IMR-90 (cell line): ENCODE measurements at regions not wholly inside any gene's neighbourhood (a gene's known extent, or its start where the extent isn't known, plus 50 kb on each side); places are given as distances from the start of the nearest gene placed in this dataset.

Experiments
- ATAC-seq: fragments of 200-7000 bp; cut with Tn5 transposase; 2 replicates; pipeline ENCODE4 v1.9.1; 2020; ENCODE audit warnings: low read depth, mild to moderate bottlenecking, moderate library complexity
- BruUV-seq: library from RNA; stranded (reverse); fragments of 400-500 nt; replicated peaks from 2 replicates; lab custom pipeline; 2021; lab: Mats Ljungman, UMichigan
- CTCF ChIA-PET: fragments of 300-600 bp; formaldehyde crosslinking; extraction: SDS; loops from one replicate; lab custom pipeline; 2021; ENCODE audit warnings: antibody characterized with exemption; lab: Yijun Ruan, JAX
- POLR2A ChIA-PET: fragments of 300-600 bp; sonication (Branson Sonifier 250); formaldehyde crosslinking; loops from one replicate; lab custom pipeline; 2022; ENCODE audit warnings: antibody characterized with exemption; ENCODE audit not compliant: unreplicated experiment; lab: Charles Lee
- DNase-seq: peaks from one replicate; pipeline ENCODE4 v3.0.0; 2013
- H2AFZ ChIP-seq: replicated peaks from 2 replicates; pipeline ENCODE3; 2013; ENCODE audit warnings: low read length, mild to moderate bottlenecking; ENCODE audit not compliant: poor library complexity
- H2AK5ac ChIP-seq: 2 replicates; pipeline ENCODE4 v1.6.1; 2013; ENCODE audit warnings: low read depth, low read length, inconsistent platforms
- H2AK9ac ChIP-seq: replicated peaks from 2 replicates; pipeline ENCODE3; 2013; ENCODE audit warnings: mild to moderate bottlenecking, low read depth, low read length, moderate library complexity; ENCODE audit not compliant: poor library complexity
- H2BK120ac ChIP-seq: 2 replicates; pipeline ENCODE4 v1.6.1; 2013; ENCODE audit warnings: low read depth, low read length, inconsistent platforms
- H2BK15ac ChIP-seq: 3 replicates; pipeline ENCODE4 v1.6.1; 2013; ENCODE audit warnings: low read depth, low read length, inconsistent platforms
- H2BK20ac ChIP-seq: 2 replicates; pipeline ENCODE4 v1.6.1; 2013; ENCODE audit warnings: low read depth, mild to moderate bottlenecking, inconsistent platforms, low read length, moderate library complexity
- H2BK5ac ChIP-seq: 2 replicates; pipeline ENCODE4 v1.6.1; 2013; ENCODE audit warnings: mild to moderate bottlenecking, low read depth, low read length, inconsistent platforms; ENCODE audit not compliant: poor library complexity, severe bottlenecking
- H3K14ac ChIP-seq: replicated peaks from 2 replicates; pipeline ENCODE4 v1.6.1; 2013; ENCODE audit warnings: low read depth, low read length, inconsistent platforms
- H3K18ac ChIP-seq: 2 replicates; pipeline ENCODE4 v1.6.1; 2013; ENCODE audit warnings: low read depth, low read length, control low read depth
- H3K23ac ChIP-seq: 2 replicates; pipeline ENCODE4 v1.6.1; 2013; ENCODE audit warnings: low read depth, low read length, inconsistent platforms
- H3K27ac ChIP-seq: 2 replicates; pipeline ENCODE4 v1.5.1; 2013; ENCODE audit warnings: mild to moderate bottlenecking, control low read depth, low read length; ENCODE audit not compliant: insufficient read depth
- H3K27me3 ChIP-seq: 2 replicates; pipeline ENCODE4 v1.6.1; 2013; ENCODE audit warnings: low read length; ENCODE audit not compliant: control insufficient read depth, insufficient read depth
- H3K36me3 ChIP-seq: 2 replicates; pipeline ENCODE4 v1.6.1; 2013; ENCODE audit warnings: low read length, mixed read lengths; ENCODE audit not compliant: control insufficient read depth, insufficient read depth
- H3K4ac ChIP-seq: 2 replicates; pipeline ENCODE4 v1.6.1; 2013; ENCODE audit warnings: low read depth, low read length, inconsistent platforms
- H3K4me1 ChIP-seq: 2 replicates; pipeline ENCODE4 v1.6.1; 2013; ENCODE audit warnings: low read length, mixed read lengths; ENCODE audit not compliant: control insufficient read depth, insufficient read depth
- H3K4me2 ChIP-seq: 2 replicates; pipeline ENCODE4 v1.6.1; 2013; ENCODE audit warnings: low read depth, mild to moderate bottlenecking, control low read depth, low read length, moderate library complexity
- H3K4me3 ChIP-seq: 2 replicates; pipeline ENCODE4 v1.5.1; 2013; ENCODE audit warnings: low read depth, mild to moderate bottlenecking, control low read depth, low read length, moderate library complexity; ENCODE audit not compliant: insufficient read depth
- H3K56ac ChIP-seq: 2 replicates; pipeline ENCODE4 v1.6.1; 2013; ENCODE audit warnings: low read length, inconsistent platforms; ENCODE audit not compliant: insufficient read depth; ENCODE audit errors: extremely low read depth
- H3K79me1 ChIP-seq, 2 experiments: 2 replicates each; pipeline ENCODE4 v1.6.1; 2013; ENCODE audit warnings: low read length in 2 of 2, inconsistent platforms in 1 of 2, low read depth in 1 of 2
- H3K9ac ChIP-seq: 2 replicates; pipeline ENCODE4 v1.6.1; 2013; ENCODE audit warnings: low read depth, low read length, control low read depth
- H3K9me1 ChIP-seq: 2 replicates; pipeline ENCODE4 v1.6.1; 2013; ENCODE audit warnings: low read length, inconsistent platforms; ENCODE audit not compliant: insufficient read depth
- H3K9me3 ChIP-seq: 2 replicates; pipeline ENCODE4 v1.6.1; 2013; ENCODE audit warnings: low read length; ENCODE audit not compliant: control insufficient read depth, insufficient read depth
- H4K20me1 ChIP-seq: 2 replicates; pipeline ENCODE4 v1.6.1; 2013; ENCODE audit warnings: low read length, inconsistent platforms; ENCODE audit not compliant: insufficient read depth
- H4K5ac ChIP-seq: 2 replicates; pipeline ENCODE4 v1.6.1; 2013; ENCODE audit warnings: mild to moderate bottlenecking, low read depth, low read length, control low read depth
- H4K8ac ChIP-seq, 2 experiments: 2 replicates each; pipeline ENCODE4 v1.6.1; 2013; ENCODE audit warnings: low read depth in 2 of 2, low read length in 2 of 2, control low read depth in 1 of 2, inconsistent platforms in 1 of 2
- H4K91ac ChIP-seq: 2 replicates; pipeline ENCODE4 v1.6.1; 2013; ENCODE audit warnings: low read depth, low read length, inconsistent platforms; ENCODE audit not compliant: insufficient read depth
- BHLHE40 ChIP-seq: fragments of 150-350 bp; IDR thresholded peaks from 2 replicates; pipeline ENCODE4 v1.6.1; 2016; ENCODE audit warnings: mild to moderate bottlenecking, low read depth, low read length
- CEBPB ChIP-seq: IDR thresholded peaks from 2 replicates; pipeline ENCODE4 v1.6.1; 2012; ENCODE audit warnings: low read depth, low read length, improper control_type of control experiment
- CHD1 ChIP-seq: IDR thresholded peaks from 2 replicates; pipeline ENCODE4 v1.6.1; 2012; ENCODE audit warnings: low read depth, low read length, improper control_type of control experiment
- FOS ChIP-seq: fragments of 150-350 bp; IDR thresholded peaks from 2 replicates; pipeline ENCODE4 v1.6.1; 2016; ENCODE audit warnings: low read depth, low read length
- MAFK ChIP-seq: IDR thresholded peaks from 2 replicates; pipeline ENCODE4 v1.6.1; 2012; ENCODE audit warnings: low read depth, low read length, improper control_type of control experiment
- MAZ ChIP-seq: IDR thresholded peaks from 2 replicates; pipeline ENCODE4 v1.6.1; 2012; ENCODE audit warnings: low read depth, mild to moderate bottlenecking, low read length, improper control_type of control experiment, moderate library complexity, borderline replicate concordance
- MXI1 ChIP-seq: IDR thresholded peaks from 2 replicates; pipeline ENCODE4 v1.6.1; 2012; ENCODE audit warnings: low read depth, mild to moderate bottlenecking, low read length, moderate library complexity, borderline replicate concordance
- NFE2L2 ChIP-seq: fragments of 150-350 bp; IDR thresholded peaks from 2 replicates; pipeline ENCODE4 v1.6.1; 2016; ENCODE audit warnings: low read depth, mild to moderate bottlenecking, low read length
- POLR2A ChIP-seq: IDR thresholded peaks from 2 replicates; pipeline ENCODE4 v1.6.1; 2012; ENCODE audit warnings: mild to moderate bottlenecking, low read depth, low read length
- RAD21 ChIP-seq: IDR thresholded peaks from 2 replicates; pipeline ENCODE4 v1.6.1; 2012; ENCODE audit warnings: low read length, improper control_type of control experiment
- RFX5 ChIP-seq: IDR thresholded peaks from 2 replicates; pipeline ENCODE4 v1.8.0; 2012; ENCODE audit warnings: low read depth, mild to moderate bottlenecking, low read length, moderate library complexity
- SMC3 ChIP-seq: fragments of 150-350 bp; IDR thresholded peaks from 2 replicates; pipeline ENCODE4 v1.6.1; 2016; ENCODE audit warnings: low read depth, mild to moderate bottlenecking, antibody characterized with exemption, low read length, moderate library complexity
- WGBS, 2 experiments: methylation state at CpG; one replicate each; pipeline versions ENCODE4 v1.1.5 to v1.1.7; 2013; ENCODE audit warnings: missing lambda C conversion rate in 2 of 2; ENCODE audit not compliant: insufficient read length in 1 of 2; ENCODE audit errors: extremely low coverage in 2 of 2; 5-methylcytosine and 5-hydroxymethylcytosine counted together
- dilution Hi-C: fragments of 300-500 bp; cut with HindIII; formaldehyde crosslinking; loops from one replicate; pipeline ENCODE4 v1.14.3; 2018; ENCODE audit warnings: low sequenced_read_pairs; ENCODE audit not compliant: unreplicated experiment
- in situ Hi-C: fragments of 300-500 bp; cut with MboI; formaldehyde crosslinking; loops from 3 replicates; pipeline ENCODE4 v1.14.3; 2019; ENCODE audit warnings: low sequenced_read_pairs, inconsistent platforms, mixed read lengths
- intact Hi-C: fragments of 100-400 bp; cut with micrococcal nuclease; formaldehyde crosslinking; loops from 2 replicates; pipeline ENCODE4 v1.10.0; 2022
- TF ChIP-seq, protein P1 (sequence below): fragments of 150-350 bp; IDR thresholded peaks from 2 replicates; pipeline ENCODE4 v1.6.1; 2016; ENCODE audit warnings: low read depth, mild to moderate bottlenecking, low read length, moderate library complexity, borderline replicate concordance
- TF ChIP-seq, protein P2 (sequence below): conservative IDR thresholded peaks from 2 replicates; pipeline ENCODE4 v1.5.1; 2012; ENCODE audit warnings: mild to moderate bottlenecking, low read depth, low read length, improper control_type of control experiment
- TF ChIP-seq, protein P3 (sequence below): fragments of 150-350 bp; IDR thresholded peaks from 2 replicates; pipeline ENCODE4 v1.6.1; 2017; ENCODE audit warnings: mild to moderate bottlenecking, antibody characterized with exemption, low read length, low read depth

DNA sequence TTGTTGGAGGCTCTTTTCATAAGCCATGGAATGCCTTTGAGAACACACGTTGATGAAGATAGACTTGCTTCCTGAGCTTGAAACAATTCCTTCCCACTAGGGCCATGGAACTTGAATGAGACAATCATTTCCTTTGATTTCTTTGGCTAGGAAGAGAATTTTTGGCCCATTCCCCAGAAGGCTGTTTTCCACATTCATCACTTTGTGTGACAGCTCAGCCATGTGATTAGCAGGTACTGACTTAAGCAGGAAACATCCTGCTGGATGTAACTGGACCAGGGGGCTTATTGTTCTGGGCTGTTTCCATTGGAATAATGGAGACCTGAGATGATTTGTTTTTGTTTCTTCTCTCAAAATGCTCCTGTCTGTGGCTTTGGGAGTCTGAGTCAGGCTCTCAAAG is 469.8 kb upstream of the SEL1L start:
- H3K4me1 ChIP-seq: no peaks in the 10 kb centered on the region
- TF ChIP-seq, protein P1, sequence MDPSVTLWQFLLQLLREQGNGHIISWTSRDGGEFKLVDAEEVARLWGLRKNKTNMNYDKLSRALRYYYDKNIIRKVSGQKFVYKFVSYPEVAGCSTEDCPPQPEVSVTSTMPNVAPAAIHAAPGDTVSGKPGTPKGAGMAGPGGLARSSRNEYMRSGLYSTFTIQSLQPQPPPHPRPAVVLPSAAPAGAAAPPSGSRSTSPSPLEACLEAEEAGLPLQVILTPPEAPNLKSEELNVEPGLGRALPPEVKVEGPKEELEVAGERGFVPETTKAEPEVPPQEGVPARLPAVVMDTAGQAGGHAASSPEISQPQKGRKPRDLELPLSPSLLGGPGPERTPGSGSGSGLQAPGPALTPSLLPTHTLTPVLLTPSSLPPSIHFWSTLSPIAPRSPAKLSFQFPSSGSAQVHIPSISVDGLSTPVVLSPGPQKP: no peak
- TF ChIP-seq SMC3: no peak
- no peak for TF ChIP-seq CEBPB
- TF ChIP-seq, protein P2, sequence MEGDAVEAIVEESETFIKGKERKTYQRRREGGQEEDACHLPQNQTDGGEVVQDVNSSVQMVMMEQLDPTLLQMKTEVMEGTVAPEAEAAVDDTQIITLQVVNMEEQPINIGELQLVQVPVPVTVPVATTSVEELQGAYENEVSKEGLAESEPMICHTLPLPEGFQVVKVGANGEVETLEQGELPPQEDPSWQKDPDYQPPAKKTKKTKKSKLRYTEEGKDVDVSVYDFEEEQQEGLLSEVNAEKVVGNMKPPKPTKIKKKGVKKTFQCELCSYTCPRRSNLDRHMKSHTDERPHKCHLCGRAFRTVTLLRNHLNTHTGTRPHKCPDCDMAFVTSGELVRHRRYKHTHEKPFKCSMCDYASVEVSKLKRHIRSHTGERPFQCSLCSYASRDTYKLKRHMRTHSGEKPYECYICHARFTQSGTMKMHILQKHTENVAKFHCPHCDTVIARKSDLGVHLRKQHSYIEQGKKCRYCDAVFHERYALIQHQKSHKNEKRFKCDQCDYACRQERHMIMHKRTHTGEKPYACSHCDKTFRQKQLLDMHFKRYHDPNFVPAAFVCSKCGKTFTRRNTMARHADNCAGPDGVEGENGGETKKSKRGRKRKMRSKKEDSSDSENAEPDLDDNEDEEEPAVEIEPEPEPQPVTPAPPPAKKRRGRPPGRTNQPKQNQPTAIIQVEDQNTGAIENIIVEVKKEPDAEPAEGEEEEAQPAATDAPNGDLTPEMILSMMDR: no peak
- TF ChIP-seq FOS: no peak
- TF ChIP-seq MXI1: no peak
- TF ChIP-seq MAZ: no peak
- no peak for TF ChIP-seq BHLHE40
- no peak for TF ChIP-seq RFX5
- TF ChIP-seq RAD21: no peak
- TF ChIP-seq NFE2L2: no peak
- TF ChIP-seq, protein P3, sequence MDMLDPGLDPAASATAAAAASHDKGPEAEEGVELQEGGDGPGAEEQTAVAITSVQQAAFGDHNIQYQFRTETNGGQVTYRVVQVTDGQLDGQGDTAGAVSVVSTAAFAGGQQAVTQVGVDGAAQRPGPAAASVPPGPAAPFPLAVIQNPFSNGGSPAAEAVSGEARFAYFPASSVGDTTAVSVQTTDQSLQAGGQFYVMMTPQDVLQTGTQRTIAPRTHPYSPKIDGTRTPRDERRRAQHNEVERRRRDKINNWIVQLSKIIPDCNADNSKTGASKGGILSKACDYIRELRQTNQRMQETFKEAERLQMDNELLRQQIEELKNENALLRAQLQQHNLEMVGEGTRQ: no peak
- TF ChIP-seq POLR2A: no peak
- no peak for TF ChIP-seq CHD1
- no peak for TF ChIP-seq MAFK
- intact Hi-C loops: no loop called here
- dilution Hi-C loops: no loop called here
- H2AFZ ChIP-seq: no peak overlapping the region
- no peak overlapping the region for H3K23ac ChIP-seq
- no peak overlapping the region for H4K5ac ChIP-seq
- no peaks in the 10 kb centered on the region for H3K27me3 ChIP-seq
- no peak overlapping the region for H2BK20ac ChIP-seq
- H2BK120ac ChIP-seq: no peak overlapping the region
- H3K56ac ChIP-seq: no peak overlapping the region
- CTCF ChIA-PET: interaction anchor here (0.6 kb wide), 1 partner anchor 1313 kb away, joined by 3 read pairs; no protein-coding TSS in a partner anchor
- H3K18ac ChIP-seq: no peak overlapping the region
- no peak for DNase-seq
- no peak overlapping the region for H3K14ac ChIP-seq
- no peak overlapping the region for H4K91ac ChIP-seq
- H2AK5ac ChIP-seq: no peak overlapping the region
- H3K79me1 ChIP-seq: no peaks in the 10 kb centered on the region
- no TSS peak for BruUV-seq
- no peak for ATAC-seq
- no peak overlapping the region for H2AK9ac ChIP-seq
- no CpG with 5 or more reads among the region's 1 CpG for WGBS, 2 experiments
- H4K20me1 ChIP-seq: no peaks in the 10 kb centered on the region
- POLR2A ChIA-PET: no interaction called here
- H2BK15ac ChIP-seq: no peak overlapping the region
- no peak overlapping the region for H3K27ac ChIP-seq
- in situ Hi-C loops: no loop called here
- H3K4me3 ChIP-seq: no peak overlapping the region
- peaks cover 8% of the 10 kb centered on the region for H3K9me3 ChIP-seq
- no peak overlapping the region for H4K8ac ChIP-seq
- no peak overlapping the region for H3K4me2 ChIP-seq
- H3K4ac ChIP-seq: no peak overlapping the region
- no peaks in the 10 kb centered on the region for H3K36me3 ChIP-seq
- H3K9me1 ChIP-seq: no peaks in the 10 kb centered on the region
- no peak overlapping the region for H2BK5ac ChIP-seq
- H3K9ac ChIP-seq: no peak overlapping the region
